ENCODE measurements at regions not wholly inside any gene's neighbourhood (a gene's known extent, or its start where the extent isn't known, plus 50 kb on each side); places are given as distances from the start of the nearest gene placed in this dataset.

DNA sequence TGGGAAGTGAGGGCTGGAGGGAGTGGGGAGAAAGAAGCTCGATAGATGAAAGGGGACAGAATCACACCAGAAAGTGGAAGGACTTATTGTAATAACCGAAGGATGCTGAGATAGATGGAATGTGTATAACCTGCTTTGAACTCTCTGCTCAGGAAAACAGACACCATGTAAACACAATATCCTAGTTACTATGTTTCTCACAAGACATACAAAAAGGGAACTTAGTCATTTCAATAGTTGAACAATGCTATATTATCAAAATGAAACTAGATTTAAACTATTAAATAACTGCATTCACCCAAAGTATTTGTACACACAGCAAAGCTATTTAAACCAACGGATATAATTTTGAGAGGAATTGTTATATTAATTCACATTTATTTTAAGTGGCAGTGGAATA is 108.3 kb upstream of the GADL1 start:
- 100% methylated on average over 1 of the region's 3 CpGs; no CpG with 5 or more reads in 1 of the 2 experiments for WGBS, 2 experiments (ENCODE audit: extremely low coverage in 2 of 2, insufficient read length in 1 of 2)
- POLR2A ChIA-PET (ENCODE audit: unreplicated experiment): no interaction called here
- H3K9me1 ChIP-seq (ENCODE audit: insufficient read depth, low read length): peaks cover 6% of the 10 kb centered on the region
- no peak overlapping the region for H3K18ac ChIP-seq (ENCODE audit: low read depth, low read length)
- H4K91ac ChIP-seq (ENCODE audit: insufficient read depth, low read depth, low read length): no peak overlapping the region
- dilution Hi-C loops (cut with HindIII; ENCODE audit: low sequenced_read_pairs, unreplicated experiment): no loop called here
- no TSS peak for BruUV-seq (replicated peaks)
- no peak overlapping the region for H3K4me3 ChIP-seq (ENCODE audit: insufficient read depth, low read depth, low read length)
- H3K9ac ChIP-seq (ENCODE audit: low read depth, low read length): no peak overlapping the region
- H3K14ac ChIP-seq (replicated peaks; ENCODE audit: low read depth, low read length): no peak overlapping the region
- H4K5ac ChIP-seq (ENCODE audit: low read depth, low read length): no peak overlapping the region
- TF ChIP-seq NFE2L2 (IDR thresholded peaks at IDR 0.05; ENCODE audit: low read depth, low read length): no peak
- no peaks in the 10 kb centered on the region for H3K9me3 ChIP-seq (ENCODE audit: control insufficient read depth, insufficient read depth, low read length)
- no peak overlapping the region for H2BK120ac ChIP-seq (ENCODE audit: low read depth, low read length)
- no peaks in the 10 kb centered on the region for H4K20me1 ChIP-seq (ENCODE audit: insufficient read depth, low read length)
- H3K79me1 ChIP-seq (ENCODE audit: low read depth in 1 of 2, low read length in 2 of 2): no peaks in the 10 kb centered on the region
- H3K4me2 ChIP-seq (ENCODE audit: low read depth, low read length): no peak overlapping the region
- no peaks in the 10 kb centered on the region for H3K36me3 ChIP-seq (ENCODE audit: control insufficient read depth, insufficient read depth, low read length)
- H3K27me3 ChIP-seq (ENCODE audit: control insufficient read depth, insufficient read depth, low read length): no peaks in the 10 kb centered on the region; the same call in 1 of the 2 replicates
- H2BK15ac ChIP-seq (ENCODE audit: low read depth, low read length): no peak overlapping the region
- peaks cover 2% of the 10 kb centered on the region; the same call in 1 of the 2 replicates for H3K4me1 ChIP-seq (ENCODE audit: control insufficient read depth, insufficient read depth, low read length)
- H4K8ac ChIP-seq (ENCODE audit: low read depth in 2 of 2, low read length in 2 of 2): no peak overlapping the region
- no peak overlapping the region for H2AFZ ChIP-seq (replicated peaks; ENCODE audit: low read length, poor library complexity)
- H2AK5ac ChIP-seq (ENCODE audit: low read depth, low read length): no peak overlapping the region
- intact Hi-C loops (cut with micrococcal nuclease): no loop called here
- ATAC-seq (ENCODE audit: low read depth): no peak
- H2AK9ac ChIP-seq (replicated peaks; ENCODE audit: low read depth, low read length, poor library complexity): no peak overlapping the region
- no peak for DNase-seq
- in situ Hi-C loops (cut with MboI; ENCODE audit: low sequenced_read_pairs): no loop called here
- no peak overlapping the region for H2BK20ac ChIP-seq (ENCODE audit: low read depth, low read length)
- no peak overlapping the region for H3K27ac ChIP-seq (ENCODE audit: insufficient read depth, low read length)
- CTCF ChIA-PET: no interaction called here
- no peak overlapping the region for H3K4ac ChIP-seq (ENCODE audit: low read depth, low read length)
- no peak overlapping the region for H3K56ac ChIP-seq (ENCODE audit: extremely low read depth, insufficient read depth, low read length)
- no peak overlapping the region for H3K23ac ChIP-seq (ENCODE audit: low read depth, low read length)
- no peak overlapping the region for H2BK5ac ChIP-seq (ENCODE audit: low read depth, low read length, poor library complexity, severe bottlenecking)

Measured in IMR-90 (cell line).